Gastroesophageal sphincter (tissue), 4 donors: ENCODE measurements at regions not wholly inside any gene's neighbourhood (a gene's known extent, or its start where the extent isn't known, plus 50 kb on each side); places are given as distances from the start of the nearest gene placed in this dataset.

ENCODE experiments used
- small RNA-seq, 4 donors: library from RNA; depleted of rRNA; stranded (forward); fragments of <200 nt; gene quantifications; one replicate each; pipeline ENCODE3, GENCODE V24; 2016

Small RNA genes in the stretch of these regions (small RNA-seq; reads per million reads assigned to genes)
- gene AC135068.3: 0 reads per million in 4 donors
- gene MIR5701-2: 0 reads per million in 4 donors
